GM12878 (cell line): ENCODE measurements at regions not wholly inside any gene's neighbourhood (a gene's known extent, or its start where the extent isn't known, plus 50 kb on each side); places are given as distances from the start of the nearest gene placed in this dataset.

Experiments used
- ATAC-seq: fragments of 200-7000 bp; cut with Tn5 transposase; 3 replicates; pipeline ENCODE4 v1.9.1; 2020; ENCODE audit warnings: mild to moderate bottlenecking, moderate library complexity
- BruUV-seq: library from RNA; stranded (reverse); fragments of 400-500 nt; replicated peaks from 2 replicates; lab custom pipeline; 2021; lab: Mats Ljungman, UMichigan
- CTCF ChIA-PET: fragments of 300-600 bp; sonication (Branson Sonifier 250); formaldehyde crosslinking; extraction: SDS; loops from one replicate; lab custom pipeline; 2021; ENCODE audit warnings: inconsistent platforms; lab: Yijun Ruan, JAX
- POLR2A ChIA-PET: fragments of 350-600 bp; formaldehyde crosslinking; extraction: SDS; loops from one replicate; lab custom pipeline; 2021; ENCODE audit warnings: inconsistent platforms; lab: Charles Lee
- RAD21 ChIA-PET: fragments of 300-600 bp; sonication (Branson Sonifier 250); formaldehyde crosslinking; loops from one replicate; lab custom pipeline; 2023; ENCODE audit warnings: antibody characterized with exemption; ENCODE audit not compliant: unreplicated experiment; lab: Charles Lee
- SMC1A ChIA-PET: fragments of 300-600 bp; sonication (Branson Sonifier 250); formaldehyde crosslinking; loops from one replicate; lab custom pipeline; 2023; ENCODE audit not compliant: unreplicated experiment, uncharacterized antibody; lab: Charles Lee
- DNase-seq: peaks from one replicate; pipeline ENCODE4 v3.0.0-alpha.2; 2011; ENCODE audit warnings: low read depth, low spot score
- FAIRE-seq: peaks from 3 replicates; lab custom pipeline; 2011; peaks lifted over from hg19 to GRCh38; lab: Jason Lieb, UNC
- H2AFZ ChIP-seq: 2 replicates; pipeline ENCODE4 v1.6.0; 2011; ENCODE audit warnings: low read depth, low read length, control low read depth; ENCODE audit not compliant: control insufficient read depth
- H3K27ac ChIP-seq: 2 replicates; pipeline ENCODE4 v1.5.1; 2011; ENCODE audit warnings: control low read depth; ENCODE audit not compliant: control insufficient read depth, insufficient read depth
- H3K27me3 ChIP-seq, 2 experiments: replicated peaks in 1 of 2; 2 replicates each; pipeline versions ENCODE4 v1.6.0 to v1.6.1; 2011; ENCODE audit warnings: low read length in 1 of 2; ENCODE audit not compliant: control insufficient read depth in 2 of 2, insufficient read depth in 2 of 2
- H3K36me3 ChIP-seq, 2 experiments: 2 replicates each; pipeline ENCODE4 v1.5.1; 2011; ENCODE audit warnings: low read length in 1 of 2; ENCODE audit not compliant: control insufficient read depth in 2 of 2, insufficient read depth in 2 of 2
- H3K4me1 ChIP-seq: 2 replicates; pipeline ENCODE4 v1.6.1; 2011; ENCODE audit warnings: mild to moderate bottlenecking, low read length, moderate library complexity, mixed read lengths; ENCODE audit not compliant: control insufficient read depth, insufficient read depth
- H3K4me2 ChIP-seq: 2 replicates; pipeline ENCODE4 v1.6.0; 2011; ENCODE audit warnings: control low read depth; ENCODE audit not compliant: control insufficient read depth, insufficient read depth
- H3K4me3 ChIP-seq: fragments of 200-600 bp; sonication (generic); 2 replicates; pipeline ENCODE4 v1.5.1; 2016
- H3K79me2 ChIP-seq: 2 replicates; pipeline ENCODE4 v1.6.0; 2011; ENCODE audit warnings: low read length; ENCODE audit not compliant: control insufficient read depth, insufficient read depth
- H3K9ac ChIP-seq: 2 replicates; pipeline ENCODE4 v1.8.0; 2011; ENCODE audit warnings: low read length, control low read depth, mixed read lengths; ENCODE audit not compliant: control insufficient read depth, insufficient read depth
- H3K9me3 ChIP-seq: replicated peaks from 3 replicates; pipeline ENCODE4 v1.5.1; 2011; ENCODE audit warnings: mild to moderate bottlenecking, low read length; ENCODE audit not compliant: control insufficient read depth, insufficient read depth
- H4K20me1 ChIP-seq: 2 replicates; pipeline ENCODE4 v1.6.0; 2011; ENCODE audit not compliant: control insufficient read depth, insufficient read depth
- ASH2L ChIP-seq: fragments of 300-600, 200-600 bp; sonication (generic); IDR thresholded peaks from 2 replicates; pipeline ENCODE4 v1.6.1; 2017; ENCODE audit warnings: low read depth, mild to moderate bottlenecking, borderline replicate concordance
- BMI1 ChIP-seq: fragments of 450-650 bp; IDR thresholded peaks from 2 replicates; pipeline ENCODE4 v1.6.1; 2016; ENCODE audit warnings: mild to moderate bottlenecking, moderate library complexity, borderline replicate concordance
- CHD4 ChIP-seq: fragments of 200-600 bp; sonication (generic); IDR thresholded peaks from 2 replicates; pipeline ENCODE4 v1.6.1; 2016; ENCODE audit warnings: mild to moderate bottlenecking
- EGR1 ChIP-seq, 2 experiments: IDR thresholded peaks; 1 replicate in 1 of 2; 2 replicates in 1 of 2; pipeline ENCODE4 v1.6.1; 2011 to 2012; ENCODE audit warnings: low read depth in 2 of 2, low read length in 2 of 2, borderline replicate concordance in 1 of 2, mild to moderate bottlenecking in 1 of 2, moderate library complexity in 1 of 2
- ETV6 ChIP-seq, 2 experiments: fragments of 450-650 bp in 1 of 2; IDR thresholded peaks in 1 of 2; conservative IDR thresholded peaks in 1 of 2; 2 replicates each; pipeline ENCODE4 v1.6.1; 2014; ENCODE audit warnings: antibody characterized with exemption in 1 of 2, borderline replicate concordance in 1 of 2, low read depth in 1 of 2, mild to moderate bottlenecking in 1 of 2, moderate library complexity in 1 of 2
- EZH2 ChIP-seq: IDR thresholded peaks from 2 replicates; pipeline ENCODE4 v1.6.1; 2012; ENCODE audit warnings: low read depth, mild to moderate bottlenecking, control low read depth, inconsistent platforms, low read length, borderline replicate concordance; ENCODE audit not compliant: control insufficient read depth
- LARP7 ChIP-seq: fragments of 450-650 bp; IDR thresholded peaks from 2 replicates; pipeline ENCODE4 v1.6.1; 2017; ENCODE audit warnings: mild to moderate bottlenecking
- MEF2B ChIP-seq: fragments of 450-650 bp; IDR thresholded peaks from 2 replicates; pipeline ENCODE4 v1.6.1; 2018; ENCODE audit warnings: mild to moderate bottlenecking, moderate library complexity; ENCODE audit not compliant: partially characterized antibody, poor library complexity, severe bottlenecking
- NKRF ChIP-seq: fragments of 450-650 bp; conservative IDR thresholded peaks from 2 replicates; pipeline ENCODE4 v1.6.1; 2017; ENCODE audit warnings: mild to moderate bottlenecking, moderate library complexity
- POLR2AphosphoS2 ChIP-seq: IDR thresholded peaks from 2 replicates; pipeline ENCODE4 v1.6.1; 2011; ENCODE audit warnings: low read depth, mild to moderate bottlenecking, low read length, improper control_type of control experiment, moderate library complexity
- RAD51 ChIP-seq: fragments of 450-650 bp; IDR thresholded peaks from 2 replicates; pipeline ENCODE4 v1.6.1; 2016; ENCODE audit warnings: moderate library complexity, mild to moderate bottlenecking, inconsistent platforms
- RUNX3 ChIP-seq: IDR thresholded peaks from 2 replicates; pipeline ENCODE4 v1.6.1; 2012; ENCODE audit warnings: low read length, inconsistent platforms
- WGBS: methylation state at CpG from one replicate; pipeline ENCODE4 v1.1.6; 2016; ENCODE audit warnings: low lambda C conversion rate; ENCODE audit not compliant: insufficient replicate concordance, insufficient coverage; ENCODE audit errors: missing lambda C conversion rate; 5-methylcytosine and 5-hydroxymethylcytosine counted together
- in situ Hi-C: fragments of 300-500 bp; cut with MboI; formaldehyde crosslinking; loops from 9 replicates; pipeline ENCODE4 v1.14.3; 2018; ENCODE audit warnings: mixed read lengths
- intact Hi-C: fragments of 100-400 bp; cut with micrococcal nuclease; formaldehyde crosslinking; loops from one replicate; pipeline ENCODE4 v1.14.2; 2022; ENCODE audit not compliant: unreplicated experiment

GRCh38 chr3:89702404-89702803 is 595.0 kb downstream of the EPHA3 start:
- intact Hi-C loops, result loop anchor here (5.0 kb wide), 1 partner anchor 390 kb away; no protein-coding TSS in a partner anchor
- no peak overlapping the region for H3K9ac ChIP-seq
- H3K4me1 ChIP-seq, result no peaks in the 10 kb centered on the region
- H3K9me3 ChIP-seq, result no peaks in the 10 kb centered on the region
- no peaks in the 10 kb centered on the region for H3K79me2 ChIP-seq
- no TSS peak for BruUV-seq
- no peak overlapping the region for H3K4me3 ChIP-seq
- H3K36me3 ChIP-seq, result no peaks in the 10 kb centered on the region
- ATAC-seq, result no peak
- TF ChIP-seq RAD51 (no peak), ASH2L (no peak), POLR2AphosphoS2 (no peak), ETV6 (conservative IDR thresholded peaks at IDR 0.05 in 1 of 2, IDR thresholded peaks at IDR 0.05 in 1 of 2; ENCODE audit: borderline replicate concordance in 1 of 2, low read depth in 1 of 2) (no peak), EGR1 (IDR thresholded peaks at IDR 0.05; ENCODE audit: borderline replicate concordance in 1 of 2, low read depth in 2 of 2, low read length in 2 of 2) (no peak), NKRF (no peak), EZH2 (no peak), RUNX3 (no peak), LARP7 (no peak), BMI1 (no peak), MEF2B (no peak), CHD4 (no peak)
- TF ChIP-seq, all 136 proteins: peak for 0
- Histone ChIP-seq H3K4me2 (no peak overlapping the region), H3K27me3 (no peaks in the 10 kb centered on the region), H3K27ac (no peak overlapping the region), H2AFZ (no peak overlapping the region), H4K20me1 (no peaks in the 10 kb centered on the region)
- ChIA-PET CTCF (no interaction called here), RAD21 (no interaction called here), SMC1A (no interaction called here), POLR2A (no interaction called here)
- 11% methylated on average over 5 of the region's 5 CpGs for WGBS
- DNase-seq (no peak), FAIRE-seq (no peak)
- in situ Hi-C loops, result no loop called here
